HG03066 (cell line): ENCODE measurements at regions not wholly inside any gene's neighbourhood (a gene's known extent, or its start where the extent isn't known, plus 50 kb on each side); places are given as distances from the start of the nearest gene placed in this dataset.
"Not testable (repeated sequence)": the region's sequence is repeated elsewhere in the genome, so short reads cannot be mapped to it uniquely, and the experiment has no call there.

Experiments
- ATAC-seq: cut with Tn5 transposase; IDR thresholded peaks from one replicate; pipeline ENCODE4 v1.9.1; 2021; ENCODE audit warnings: low read depth; ENCODE audit not compliant: unreplicated experiment

DNA sequence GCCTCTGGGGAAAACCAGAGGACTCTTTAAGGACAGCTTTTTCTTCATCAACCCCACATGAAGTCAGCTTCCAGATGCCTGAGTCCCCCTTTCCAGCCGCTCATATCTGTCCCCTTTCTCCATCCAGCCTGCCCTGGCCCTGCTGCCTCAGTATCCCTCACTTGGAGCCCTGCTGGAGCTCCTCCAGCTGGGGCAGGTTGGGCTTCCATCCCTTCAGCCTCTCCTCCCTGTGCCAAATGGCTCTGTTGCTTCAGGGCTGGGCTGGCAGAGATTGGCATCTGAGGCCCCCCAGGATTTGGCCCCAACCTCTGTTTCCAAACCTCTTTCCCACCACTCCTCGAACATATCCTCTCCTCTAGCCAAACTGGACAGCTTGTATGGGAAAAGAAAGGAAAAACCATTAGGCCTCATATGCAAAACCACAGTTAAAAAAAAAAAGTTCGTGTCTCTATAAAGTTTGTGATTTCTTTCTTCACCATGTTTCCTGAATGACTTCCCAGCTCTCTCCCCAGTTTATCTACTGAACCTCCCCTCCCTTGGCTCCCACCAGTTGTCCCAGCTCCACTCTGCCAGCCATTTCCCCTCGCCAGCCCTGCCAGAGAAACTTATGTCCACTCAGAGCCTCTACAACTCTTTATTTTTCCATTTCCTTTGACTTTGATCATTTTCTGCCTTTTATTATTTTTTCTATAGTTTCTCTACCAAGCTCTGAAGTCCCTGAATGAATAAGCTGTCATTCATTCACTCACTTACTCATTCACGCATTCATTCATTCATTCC is 217.9 kb downstream of the FOXD2 start:
- no peak for ATAC-seq

DNA sequence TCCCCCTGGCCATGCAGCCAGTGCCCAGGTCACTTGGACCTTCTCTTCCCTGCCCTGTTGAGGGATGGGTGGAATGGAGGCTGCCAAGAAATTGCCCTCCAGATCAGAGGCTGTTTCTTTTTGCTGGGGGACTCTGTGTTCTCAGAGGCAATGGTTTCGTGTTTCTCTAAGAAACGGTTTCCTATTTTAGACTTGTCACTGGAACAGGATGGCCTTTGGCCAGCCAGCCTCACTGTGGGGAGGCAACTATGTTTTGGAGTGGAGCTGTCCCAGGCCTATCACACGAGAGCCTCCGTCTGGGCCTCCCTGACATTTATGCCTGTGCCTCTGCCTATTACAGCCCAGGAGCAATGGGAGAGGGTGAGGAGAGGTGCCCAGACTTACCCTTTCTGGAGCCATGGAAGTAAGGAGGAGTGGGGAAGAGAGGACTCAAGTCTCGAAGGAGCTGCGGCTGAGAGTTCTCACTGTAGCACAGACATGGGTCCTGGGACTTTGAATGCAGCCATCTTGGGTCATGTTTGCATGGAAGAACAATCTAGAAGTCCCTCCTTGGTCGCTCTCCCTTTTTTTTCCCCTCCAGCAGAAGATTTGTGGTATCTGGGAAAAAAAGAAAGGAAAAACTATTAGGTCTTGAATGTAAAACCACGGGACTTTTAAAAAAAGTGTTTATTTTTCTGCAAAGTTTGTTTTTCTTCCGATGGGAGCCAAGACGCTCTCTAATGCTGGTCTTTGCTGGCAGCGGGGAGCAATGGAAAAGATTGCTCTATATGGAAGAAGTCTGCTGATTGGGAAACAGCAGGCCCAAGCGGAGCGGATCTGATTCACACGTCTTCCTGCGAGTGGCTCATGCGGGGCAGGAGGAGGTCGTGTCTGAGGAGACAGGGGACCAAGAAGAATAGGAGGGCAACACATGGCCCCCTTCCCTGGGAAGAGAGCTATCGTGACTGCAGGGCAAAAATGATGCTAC is 219.2 kb downstream of the FOXD2 start:
- no peak for ATAC-seq

DNA sequence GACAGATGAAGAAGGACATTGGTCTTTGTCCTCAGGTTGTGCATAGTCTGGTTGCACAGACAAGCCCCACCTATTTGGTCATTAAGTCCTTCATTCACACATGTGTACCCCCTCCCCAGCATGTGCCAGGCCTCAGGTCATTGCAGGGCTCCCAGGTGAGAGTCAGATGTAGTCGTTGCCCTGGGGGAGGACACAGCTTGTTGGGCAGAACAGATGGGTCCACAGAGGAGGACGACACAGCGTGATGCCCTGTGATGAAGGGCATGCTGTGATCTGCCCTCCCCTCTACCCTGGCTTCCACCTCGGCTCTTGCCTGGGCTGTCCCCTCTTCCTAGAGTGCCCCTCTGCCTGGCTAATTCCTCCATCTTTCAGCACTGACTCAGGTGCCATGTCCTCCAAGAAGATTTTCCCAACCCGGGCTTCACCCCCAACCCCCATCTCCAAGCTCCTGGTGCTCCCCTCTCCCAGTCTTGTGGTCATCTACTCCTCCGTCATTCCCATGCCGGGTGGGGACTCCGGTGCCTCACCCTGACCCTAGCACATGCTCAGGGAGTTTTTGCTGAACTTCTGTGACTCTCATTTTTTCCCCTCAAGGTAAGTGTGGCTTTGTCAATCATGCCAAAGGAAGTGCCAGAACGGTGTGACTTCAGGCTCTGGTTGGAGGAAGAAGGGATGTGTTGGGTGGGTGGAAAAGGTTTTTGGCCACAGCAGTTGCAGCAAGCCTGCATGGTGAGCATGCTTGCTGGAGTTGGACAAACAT is 220.5 kb downstream of the FOXD2 start:
- ATAC-seq: no peak

DNA sequence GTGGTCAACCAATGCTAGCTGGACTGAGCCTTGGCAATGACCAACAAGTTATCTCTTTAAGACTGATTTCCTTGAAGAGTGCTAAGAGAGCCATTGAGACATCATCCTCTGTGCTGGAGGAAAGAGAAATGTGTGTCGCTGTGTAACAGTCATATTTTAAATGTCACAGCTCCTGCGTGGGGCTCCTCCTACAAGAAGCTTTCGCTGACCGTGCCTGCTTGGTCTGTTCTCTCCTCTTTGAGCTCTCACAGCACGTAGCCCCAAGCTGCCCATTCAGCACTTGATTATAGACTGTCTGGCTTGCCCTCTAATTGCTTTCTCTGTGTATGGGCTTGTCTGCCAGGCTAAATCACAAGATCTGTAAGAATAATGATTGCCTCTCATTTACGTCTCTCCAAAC is 221.3 kb downstream of the FOXD2 start:
- ATAC-seq: no peak

DNA sequence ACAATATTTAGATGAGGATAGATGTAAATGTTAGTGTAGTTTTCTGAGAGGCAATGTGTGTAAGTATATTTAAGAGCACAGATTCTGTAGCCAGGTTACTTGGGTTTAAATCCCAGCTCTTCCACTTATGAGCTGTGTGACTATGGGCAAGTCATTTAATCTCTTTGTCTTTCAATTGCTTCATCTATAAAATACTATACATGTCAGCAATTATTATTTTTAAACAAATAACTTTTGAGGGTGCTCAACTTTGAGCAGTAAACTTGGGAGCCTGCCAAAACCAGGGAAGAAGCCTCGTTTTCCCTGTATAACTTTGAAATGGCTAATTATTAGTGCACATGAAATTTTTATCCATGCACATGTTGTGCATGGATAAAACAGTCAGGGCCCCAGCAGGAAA is 222.8 kb downstream of the FOXD2 start:
- no peak for ATAC-seq

DNA sequence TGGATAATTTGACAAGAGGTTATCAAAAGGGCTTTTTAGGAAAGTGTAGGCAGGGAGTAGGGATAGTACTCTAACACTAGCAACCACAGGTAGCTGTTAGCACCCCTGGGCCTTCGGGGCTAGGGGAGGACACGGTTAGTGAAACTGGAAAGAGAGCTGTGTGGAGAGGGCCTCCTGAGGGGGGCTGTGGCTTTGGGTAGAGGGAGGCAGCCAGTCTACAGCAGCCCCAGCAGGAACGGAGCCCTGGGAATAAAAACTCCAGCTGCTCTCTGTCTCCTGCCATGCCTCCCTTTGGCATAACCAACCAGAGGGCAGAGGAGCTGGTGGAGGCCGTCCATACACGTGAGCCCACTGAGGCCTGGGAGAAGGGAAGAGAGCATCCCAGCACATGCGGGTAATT is 223.2 kb downstream of the FOXD2 start:
- no peak for ATAC-seq

DNA sequence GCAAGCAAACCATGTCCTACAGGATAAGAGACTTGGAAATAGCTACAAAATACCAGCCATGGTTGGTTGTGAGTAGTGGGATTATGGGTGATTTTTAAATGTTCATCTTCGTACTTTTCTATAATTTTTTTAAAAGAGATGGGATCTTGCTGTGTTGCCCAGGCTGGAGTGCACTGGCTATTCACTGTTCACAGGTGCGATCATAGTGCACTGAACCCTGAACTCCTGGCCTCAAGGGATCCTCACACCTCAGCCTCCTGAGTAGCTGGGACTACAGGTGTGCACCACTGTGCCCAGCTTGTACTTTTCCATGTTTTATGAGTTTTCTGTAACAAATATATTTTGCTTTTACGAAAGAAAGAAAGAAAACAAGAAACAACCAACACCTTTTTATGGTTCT is 224.2 kb downstream of the FOXD2 start:
- no peak for ATAC-seq

DNA sequence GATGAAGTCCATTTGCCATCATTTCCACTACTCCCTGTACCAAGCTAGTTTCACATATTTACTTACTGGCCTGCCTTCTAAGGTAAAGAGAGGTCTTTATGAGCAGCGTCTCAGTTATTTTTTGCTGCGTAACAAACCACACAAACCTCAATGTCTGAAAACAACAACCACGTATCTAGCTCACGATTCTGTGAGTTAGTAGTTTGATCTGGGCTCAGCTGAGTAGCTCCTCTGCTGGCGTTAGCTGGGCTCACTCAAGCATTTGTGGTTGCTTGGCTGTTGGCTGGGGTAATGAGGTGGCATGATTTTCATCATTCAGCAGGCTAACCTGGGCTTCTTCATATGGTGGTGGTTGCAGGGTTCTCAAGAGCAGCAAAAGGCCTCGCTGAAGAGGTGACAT is 225.4 kb downstream of the FOXD2 start:
- ATAC-seq: no peak

DNA sequence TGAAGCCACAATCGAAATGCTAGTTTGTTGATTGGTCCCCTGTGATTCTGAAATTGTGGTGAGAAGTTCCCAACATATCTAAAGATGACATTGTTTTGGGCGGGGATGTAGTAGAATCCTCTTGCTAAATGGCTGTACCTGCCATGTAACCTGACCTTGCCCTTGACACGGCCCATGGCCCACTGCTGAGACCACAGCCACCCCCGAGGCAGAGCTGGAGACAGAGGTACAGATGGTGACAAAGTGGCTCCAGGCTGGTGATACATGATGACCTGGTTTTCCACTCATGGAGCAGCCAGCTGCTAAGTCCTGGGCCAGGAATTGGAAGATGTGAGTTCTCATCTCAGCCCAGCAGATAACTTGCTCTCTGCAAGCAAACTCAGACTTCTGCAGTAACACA is 226.5 kb downstream of the FOXD2 start:
- ATAC-seq: no peak

DNA sequence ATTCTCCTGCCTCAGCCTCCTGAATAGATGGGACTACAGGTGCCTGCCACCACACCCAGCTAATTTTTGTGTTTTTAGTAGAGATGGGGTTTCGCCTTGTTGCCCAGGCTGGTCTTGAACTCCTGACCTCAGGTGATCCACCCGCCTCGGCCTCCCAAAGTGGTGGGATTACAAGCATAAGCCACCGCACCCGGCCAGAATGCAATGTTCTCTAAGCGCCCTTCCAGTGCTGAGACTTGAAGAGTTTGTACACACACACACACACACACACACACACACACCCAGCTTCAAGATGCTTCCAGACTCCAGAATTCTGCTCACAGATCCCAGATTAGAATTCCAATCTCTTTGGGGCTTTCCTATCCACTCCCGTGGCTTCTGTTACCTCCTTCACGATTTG is 227.1 kb downstream of the FOXD2 start:
- not testable (repeated sequence) for ATAC-seq

DNA sequence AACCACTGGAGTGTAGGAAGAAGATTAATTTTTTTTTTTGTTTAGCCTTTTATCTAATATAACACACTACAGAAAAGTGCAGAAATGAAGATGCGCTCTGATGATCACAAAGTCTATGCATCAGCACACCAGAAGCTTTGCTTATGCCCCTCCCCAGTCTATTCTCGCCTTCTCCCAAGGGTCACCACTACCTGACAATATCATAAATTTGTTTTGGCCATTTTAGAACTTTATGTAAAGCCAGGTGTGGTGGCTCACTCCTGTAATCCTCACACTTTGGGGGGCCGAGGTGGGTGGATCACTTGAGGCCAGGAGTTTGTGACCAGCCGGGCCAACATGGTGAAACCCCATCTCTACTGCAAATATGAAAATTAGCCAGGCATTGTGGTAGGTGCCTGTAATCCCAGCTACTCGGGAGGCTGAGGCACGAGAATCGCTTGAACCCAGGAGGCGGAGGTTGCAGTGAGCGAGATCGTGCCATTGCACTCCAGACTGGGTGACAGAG is 231.3 kb downstream of the FOXD2 start:
- no peak for ATAC-seq

DNA sequence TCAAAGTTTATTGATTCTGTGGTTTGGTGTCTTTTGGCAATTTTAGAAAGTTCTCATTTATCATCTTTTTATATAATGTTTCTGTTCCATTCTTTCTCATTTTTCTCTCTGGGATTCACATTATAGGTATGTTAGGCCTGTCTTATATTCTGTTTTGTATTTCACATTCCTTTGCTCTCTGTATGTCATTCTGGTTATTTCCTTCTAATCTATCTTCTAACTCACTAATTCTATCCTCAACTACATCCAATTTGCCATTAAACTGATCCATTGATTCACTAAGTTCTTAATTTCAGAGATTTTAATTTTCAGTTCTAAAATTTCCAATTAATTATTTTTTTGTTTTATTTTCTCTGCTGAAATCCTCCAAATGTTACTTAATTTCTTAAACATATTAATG is 234.8 kb downstream of the FOXD2 start:
- ATAC-seq: no peak

DNA sequence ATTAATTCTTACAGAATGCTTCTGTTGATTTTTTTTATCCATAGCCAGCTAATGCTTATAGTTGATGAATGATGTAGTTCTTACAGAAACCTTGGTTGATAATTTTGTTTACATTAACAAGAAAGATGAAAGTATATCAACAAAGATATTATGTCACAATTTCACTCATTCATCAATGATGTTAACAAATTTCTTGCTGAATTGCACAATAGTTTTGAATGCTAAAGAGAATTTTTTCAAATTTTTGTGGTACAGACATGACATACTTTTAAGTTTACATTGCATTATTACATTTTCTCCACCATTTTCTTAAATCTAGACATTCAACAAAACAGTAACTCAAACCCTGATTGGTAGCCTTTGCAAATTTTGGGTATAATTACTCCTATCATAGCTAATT is 236.3 kb downstream of the FOXD2 start:
- ATAC-seq: no peak

DNA sequence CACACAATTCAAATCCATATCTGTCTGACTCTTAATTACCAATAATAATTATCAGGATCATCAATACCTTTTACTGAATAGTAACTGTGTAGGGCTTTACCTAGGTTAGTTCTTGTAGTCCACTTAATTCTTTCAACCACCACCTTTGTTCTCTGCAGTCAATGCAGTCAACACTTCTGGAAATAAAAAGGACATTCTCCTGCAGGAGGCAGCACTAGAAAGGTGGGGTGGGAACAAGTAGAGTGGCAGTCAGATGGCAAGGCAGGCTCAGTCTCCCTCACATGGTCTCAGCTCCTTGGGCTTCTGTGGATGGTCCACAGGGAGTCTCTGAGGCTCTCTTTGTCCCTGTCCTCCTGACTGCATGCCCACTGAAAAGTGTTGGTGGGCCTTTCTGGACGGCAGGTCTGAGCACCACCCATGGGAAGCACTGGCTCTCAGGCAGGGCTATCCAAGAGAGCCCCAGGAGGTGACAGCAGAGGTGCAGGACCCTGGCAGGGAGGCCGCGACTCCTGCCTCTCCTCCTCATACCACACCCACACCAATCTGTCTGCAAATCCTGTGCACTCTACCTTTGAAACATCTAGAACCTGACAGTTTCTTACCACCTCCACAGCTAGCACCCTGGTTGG is 237.3 kb downstream of the FOXD2 start:
- ATAC-seq: no peak

DNA sequence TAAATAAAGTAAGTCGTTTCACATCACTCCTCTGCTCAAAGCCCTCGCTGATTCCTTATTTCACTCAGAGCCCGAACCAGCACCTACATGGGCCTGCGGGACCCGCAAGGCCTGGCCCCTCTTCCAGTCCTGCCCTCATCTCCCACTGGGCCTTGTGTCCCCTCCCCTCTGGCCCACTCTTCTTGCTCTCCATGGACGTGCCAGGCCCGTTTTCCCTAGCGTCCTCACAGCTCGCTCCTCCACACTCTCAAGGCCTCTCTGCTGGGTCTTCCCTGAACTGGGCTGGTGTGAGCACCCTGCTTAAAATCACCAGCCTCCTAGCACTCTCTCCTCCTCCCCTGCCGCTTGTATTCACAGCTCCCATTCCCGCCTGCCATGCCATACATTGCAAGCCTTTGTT is 237.9 kb downstream of the FOXD2 start:
- no peak for ATAC-seq

DNA sequence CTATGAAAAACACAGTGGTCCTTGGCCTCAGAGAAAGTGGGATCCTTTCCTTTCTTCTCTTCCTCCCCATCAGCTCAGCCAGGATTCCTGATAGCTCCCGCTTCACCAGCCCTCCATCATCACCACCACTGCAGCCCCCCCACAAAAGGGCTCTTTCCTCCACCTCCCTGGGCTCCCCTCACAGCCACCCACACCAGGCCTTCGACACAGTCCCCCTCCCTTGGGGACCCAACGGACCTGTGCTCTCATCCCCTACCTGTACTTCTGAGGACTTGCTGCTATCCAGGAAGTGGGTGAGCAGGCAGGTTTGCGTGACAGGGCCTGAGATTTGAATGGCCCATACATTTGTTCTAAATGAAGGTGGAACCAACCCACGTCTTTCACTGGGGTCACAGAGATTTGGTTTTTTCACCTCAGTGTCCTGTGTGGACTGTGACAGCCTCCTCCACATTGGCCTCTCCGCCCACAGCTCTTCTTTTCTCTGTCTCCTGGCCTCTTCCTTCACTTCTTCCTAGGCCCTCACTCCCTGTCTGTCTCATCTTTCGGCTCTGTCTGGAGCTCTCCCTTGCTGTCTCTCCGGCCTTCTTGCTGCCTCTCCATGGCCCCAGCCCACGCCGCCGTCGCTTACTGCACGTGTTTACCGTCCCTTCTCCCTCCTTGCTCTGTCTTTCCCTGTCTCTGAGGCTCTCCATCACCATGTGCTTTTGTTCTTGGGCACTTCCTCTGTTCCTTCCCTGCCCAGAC is 238.6 kb downstream of the FOXD2 start:
- ATAC-seq: no peak

DNA sequence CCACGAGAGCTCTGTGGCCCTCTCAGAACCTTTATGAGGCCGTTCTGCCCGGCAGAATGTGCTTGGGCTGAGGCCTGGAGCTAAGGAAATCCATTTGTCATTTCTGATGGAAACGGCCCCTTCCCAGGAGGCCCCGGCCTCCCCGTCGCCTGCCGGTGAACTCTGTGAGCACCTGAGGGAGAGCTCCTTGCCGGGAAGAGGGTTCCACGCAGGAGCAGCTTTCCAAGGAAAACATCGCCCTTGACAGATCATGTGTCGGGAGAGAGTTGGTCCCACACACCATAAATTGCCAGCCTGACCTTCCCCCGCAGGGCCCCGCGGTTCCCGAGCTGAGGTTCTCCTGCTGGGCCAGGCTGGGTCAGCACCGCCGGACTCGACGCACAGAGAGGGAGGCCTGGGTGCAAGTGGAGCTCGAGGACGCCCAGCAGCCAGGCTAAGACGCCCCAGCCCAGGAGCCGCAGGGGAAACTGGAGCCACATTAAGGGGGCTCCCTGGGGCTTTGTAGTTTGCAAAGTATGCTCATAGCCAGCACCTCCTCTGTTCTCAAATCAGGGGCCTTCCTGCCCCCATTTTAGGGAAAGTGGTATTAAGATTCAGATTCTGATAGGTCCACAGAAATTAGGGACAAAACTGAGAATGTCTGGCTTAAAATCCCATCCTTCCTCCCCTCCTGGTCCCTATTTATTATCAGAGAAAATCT is 239.5 kb downstream of the FOXD2 start:
- ATAC-seq: no peak

DNA sequence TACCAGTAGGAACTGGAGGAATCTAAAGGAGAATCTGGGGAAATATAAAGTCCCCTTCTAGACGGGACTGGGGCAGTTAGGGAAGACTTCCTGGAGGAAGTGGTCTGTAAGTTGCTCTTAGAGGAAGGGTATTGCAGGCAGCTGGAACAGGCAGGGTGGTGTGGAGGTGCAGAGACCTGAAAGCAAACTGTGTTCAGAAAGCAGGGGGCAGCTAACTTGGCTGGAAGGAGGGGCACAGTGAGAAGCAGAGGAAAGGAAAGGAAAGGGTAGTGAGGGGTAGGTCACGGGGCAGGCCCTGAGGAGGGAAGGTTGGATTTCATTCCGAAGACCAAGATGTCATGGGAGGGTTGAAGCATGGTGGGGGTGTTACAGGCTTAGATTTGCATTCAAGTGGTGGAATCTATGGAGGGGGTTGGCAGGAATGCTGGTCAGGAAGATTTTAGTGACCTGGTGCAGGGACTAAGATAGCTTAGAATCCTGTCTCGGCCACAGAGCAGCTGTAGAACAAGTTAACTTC is 240.7 kb downstream of the FOXD2 start:
- ATAC-seq: no peak

DNA sequence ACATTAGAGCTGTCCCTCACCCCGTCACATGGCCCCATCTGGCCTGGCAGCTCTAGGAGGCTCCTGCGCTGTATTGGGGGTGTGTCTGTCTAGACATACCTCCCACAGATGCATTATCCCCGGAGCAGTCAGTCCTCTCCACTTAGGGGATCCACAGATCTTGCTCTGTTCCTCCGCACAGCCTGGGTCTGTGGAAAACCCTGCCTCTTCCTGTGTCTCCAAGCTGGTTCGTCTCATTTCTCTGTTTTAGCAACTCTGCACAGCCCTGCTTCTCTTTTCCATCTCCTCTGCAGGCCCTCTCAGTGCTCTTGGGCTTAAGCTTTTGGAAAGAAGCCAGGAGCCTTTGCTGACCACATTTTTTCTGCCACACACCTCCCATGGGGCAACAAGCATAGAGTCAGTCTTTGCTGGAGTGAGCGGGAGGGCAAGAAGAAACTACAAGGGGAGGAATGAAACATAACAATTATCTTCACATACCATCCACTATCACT is 241.5 kb downstream of the FOXD2 start:
- no peak for ATAC-seq
